Prostate gland (tissue), 2 donors: ENCODE measurements at regions not wholly inside any gene's neighbourhood (a gene's known extent, or its start where the extent isn't known, plus 50 kb on each side); places are given as distances from the start of the nearest gene placed in this dataset.

ENCODE experiments used
- DNase-seq: peaks from one replicate; pipeline ENCODE4 v3.0.0-alpha.2; 2019; ENCODE audit warnings: low spot score
- H3K27ac ChIP-seq, 2 donors: fragments of 200-600 bp; sonication (generic); 2 replicates each; pipeline ENCODE4 v1.5.1; 2017 to 2019
- H3K27me3 ChIP-seq: fragments of 200-600 bp; sonication (generic); replicated peaks from 2 replicates; pipeline ENCODE4 v1.5.1; 2019; ENCODE audit not compliant: insufficient read depth
- H3K36me3 ChIP-seq, 2 donors: fragments of 200-600 bp; sonication (generic); 1 replicate in 1 of 2; 2 replicates in 1 of 2; pipeline versions ENCODE4 v1.5.1 to v1.8.1; 2017 to 2019
- H3K4me1 ChIP-seq: fragments of 200-600 bp; sonication (generic); replicated peaks from 2 replicates; pipeline ENCODE4 v1.5.1; 2019
- H3K4me3 ChIP-seq, 2 donors: fragments of 200-600 bp; sonication (generic); 2 replicates each; pipeline ENCODE4 v1.5.1; 2017 to 2019
- H3K9me3 ChIP-seq: fragments of 200-600 bp; sonication (generic); 2 replicates; pipeline ENCODE4 v1.5.1; 2017
- POLR2A ChIP-seq: fragments of 450-650 bp; IDR thresholded peaks from one replicate; pipeline ENCODE4 v1.6.1; 2016; ENCODE audit warnings: antibody characterized with exemption, mild to moderate bottlenecking
- POLR2AphosphoS5 ChIP-seq: sonication (generic); formaldehyde crosslinking; IDR thresholded peaks from one replicate; pipeline ENCODE4 v1.6.1; 2017; ENCODE audit warnings: antibody characterized with exemption
- WGBS: methylation state at CpG from one replicate; pipeline ENCODE4 v1.1.5; 2018; 5-methylcytosine and 5-hydroxymethylcytosine counted together
- intact Hi-C: fragments of 100-400 bp; cut with DNase I; formaldehyde crosslinking; loops from one replicate; pipeline ENCODE4 v1.14.2; 2022
- TF ChIP-seq, protein P1 (sequence below), 4 experiments: fragments of 200-600 bp in 2 of 4; fragments of 450-650 bp in 2 of 4; sonication (generic) in 2 of 4; IDR thresholded peaks; 1 replicate in 3 of 4; 2 replicates in 1 of 4; pipeline ENCODE4 v1.5.1; 2016 to 2019; ENCODE audit warnings: antibody characterized with exemption in 4 of 4, mild to moderate bottlenecking in 2 of 4, moderate library complexity in 2 of 4

- Histone ChIP-seq H3K4me3 (no peak overlapping the region), H3K27me3 (no peaks in the 10 kb centered on the region), H3K4me1 (no peaks in the 10 kb centered on the region), H3K36me3 (no peaks in the 10 kb centered on the region), H3K27ac (no peak overlapping the region), H3K9me3 (no peaks in the 10 kb centered on the region)
- intact Hi-C loops: no loop called here
- DNase-seq: no peak
- TF ChIP-seq, protein P1, sequence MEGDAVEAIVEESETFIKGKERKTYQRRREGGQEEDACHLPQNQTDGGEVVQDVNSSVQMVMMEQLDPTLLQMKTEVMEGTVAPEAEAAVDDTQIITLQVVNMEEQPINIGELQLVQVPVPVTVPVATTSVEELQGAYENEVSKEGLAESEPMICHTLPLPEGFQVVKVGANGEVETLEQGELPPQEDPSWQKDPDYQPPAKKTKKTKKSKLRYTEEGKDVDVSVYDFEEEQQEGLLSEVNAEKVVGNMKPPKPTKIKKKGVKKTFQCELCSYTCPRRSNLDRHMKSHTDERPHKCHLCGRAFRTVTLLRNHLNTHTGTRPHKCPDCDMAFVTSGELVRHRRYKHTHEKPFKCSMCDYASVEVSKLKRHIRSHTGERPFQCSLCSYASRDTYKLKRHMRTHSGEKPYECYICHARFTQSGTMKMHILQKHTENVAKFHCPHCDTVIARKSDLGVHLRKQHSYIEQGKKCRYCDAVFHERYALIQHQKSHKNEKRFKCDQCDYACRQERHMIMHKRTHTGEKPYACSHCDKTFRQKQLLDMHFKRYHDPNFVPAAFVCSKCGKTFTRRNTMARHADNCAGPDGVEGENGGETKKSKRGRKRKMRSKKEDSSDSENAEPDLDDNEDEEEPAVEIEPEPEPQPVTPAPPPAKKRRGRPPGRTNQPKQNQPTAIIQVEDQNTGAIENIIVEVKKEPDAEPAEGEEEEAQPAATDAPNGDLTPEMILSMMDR (IDR thresholded peaks at IDR 0.05): no peak
- TF ChIP-seq POLR2A (no peak), POLR2AphosphoS5 (no peak)
Observed at GRCh38 chr18:70385474-70385873, 96.6 kb downstream of the SOCS6 start.

GRCh38 chr18:70384181-70384790, 95.4 kb downstream of the SOCS6 start:
- Histone ChIP-seq H3K27ac (no peak overlapping the region), H3K4me1 (no peaks in the 10 kb centered on the region), H3K27me3 (no peaks in the 10 kb centered on the region), H3K4me3 (no peak overlapping the region), H3K9me3 (no peaks in the 10 kb centered on the region), H3K36me3 (no peaks in the 10 kb centered on the region)
- WGBS: 64% methylated on average over 6 of the region's 6 CpGs
- TF ChIP-seq POLR2A: no peak
- TF ChIP-seq POLR2AphosphoS5: no peak
- TF ChIP-seq, protein P1 (IDR thresholded peaks at IDR 0.05): no peak
- DNase-seq: no peak
- intact Hi-C loops: no loop called here

DNA sequence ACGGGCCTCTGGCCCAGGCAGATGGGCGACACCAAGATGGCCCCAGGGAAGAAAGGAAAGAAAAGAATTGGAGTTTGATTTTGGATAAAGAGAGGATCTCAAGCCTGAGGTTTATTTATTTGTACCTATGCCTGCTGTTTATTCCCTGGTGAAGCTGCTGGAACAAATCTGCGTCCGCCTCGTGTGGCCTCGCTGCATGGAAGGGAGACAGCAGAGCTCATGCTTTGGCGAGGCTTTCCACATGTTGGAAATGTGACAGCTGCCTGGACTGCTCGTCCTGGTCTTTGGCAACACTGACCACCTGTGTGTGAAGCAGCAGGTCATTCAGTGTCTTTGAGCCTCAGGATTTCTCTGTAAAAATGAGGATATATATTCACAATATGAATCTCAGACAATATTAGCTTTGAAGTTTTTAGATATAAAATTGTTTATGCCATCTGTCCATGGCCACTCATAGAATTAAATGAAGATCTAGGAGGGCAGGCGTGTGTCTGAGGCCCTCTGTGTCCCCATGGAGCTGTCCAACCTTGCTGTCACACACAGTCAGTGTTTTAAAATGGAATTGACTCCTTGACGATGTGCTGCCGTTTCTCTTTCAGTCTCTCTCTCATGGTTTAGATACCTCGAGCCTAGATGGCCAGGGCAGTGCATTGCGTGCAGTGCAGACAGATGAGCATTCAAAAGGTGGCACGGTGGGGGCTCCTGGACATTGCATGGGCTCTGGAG, 94.3 kb downstream of the SOCS6 start:
- Histone ChIP-seq H3K4me3 (no peak overlapping the region), H3K27ac (no peak overlapping the region), H3K36me3 (no peaks in the 10 kb centered on the region), H3K27me3 (no peaks in the 10 kb centered on the region), H3K9me3 (no peaks in the 10 kb centered on the region), H3K4me1 (no peaks in the 10 kb centered on the region)
- intact Hi-C loops: no loop called here
- no peak for DNase-seq
- TF ChIP-seq, protein P1 (IDR thresholded peaks at IDR 0.05): no peak
- TF ChIP-seq POLR2AphosphoS5 (no peak), POLR2A (no peak)
- WGBS: 80% methylated on average over 14 of the region's 14 CpGs

DNA sequence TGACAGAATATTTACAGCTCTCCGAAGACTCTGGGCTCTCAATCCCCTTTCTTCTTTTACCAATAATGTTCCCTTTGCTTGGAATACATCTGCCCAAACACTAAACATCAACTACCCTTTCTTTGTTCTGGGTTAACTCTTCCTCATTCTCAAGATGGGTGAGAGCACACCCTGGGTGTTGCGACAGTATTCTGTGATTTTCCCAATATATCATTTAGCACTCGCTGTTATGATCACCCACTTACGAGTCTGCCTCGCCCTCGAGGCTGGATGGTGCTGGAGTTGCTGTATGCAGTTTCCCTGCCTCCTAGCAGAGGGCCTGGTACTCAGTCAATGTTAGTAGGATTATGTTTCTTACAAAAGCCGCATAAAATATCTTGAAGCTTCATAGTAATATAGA, 93.2 kb downstream of the SOCS6 start:
- intact Hi-C loops: no loop called here
- TF ChIP-seq POLR2AphosphoS5 (no peak), POLR2A (no peak)
- TF ChIP-seq, protein P1 (IDR thresholded peaks at IDR 0.05): no peak
- no peaks in the 10 kb centered on the region for H3K9me3 ChIP-seq
- no peak for DNase-seq
- no peaks in the 10 kb centered on the region for H3K36me3 ChIP-seq
- WGBS: 70% methylated on average over 7 of the region's 7 CpGs
- no peak overlapping the region for H3K27ac ChIP-seq
- H3K4me1 ChIP-seq: no peaks in the 10 kb centered on the region
- no peaks in the 10 kb centered on the region for H3K27me3 ChIP-seq
- no peak overlapping the region for H3K4me3 ChIP-seq
